Breast epithelium (tissue), 4 donors: ENCODE measurements at regions not wholly inside any gene's neighbourhood (a gene's known extent, or its start where the extent isn't known, plus 50 kb on each side); places are given as distances from the start of the nearest gene placed in this dataset.

Source experiments
- DNase-seq, 2 donors: peaks; one replicate each; pipeline ENCODE4 v3.0.0-alpha.2; 2019; ENCODE audit warnings: low spot score in 2 of 2
- H3K27ac ChIP-seq, 2 donors: fragments of 200-600 bp; sonication (generic) in 1 of 2; one replicate each; pipeline ENCODE4 v1.5.1; 2016 to 2019; ENCODE audit warnings: mild to moderate bottlenecking in 1 of 2
- H3K27me3 ChIP-seq, 2 donors: fragments of 200-600 bp; sonication (generic) in 1 of 2; one replicate each; pipeline versions ENCODE4 v1.5.1 to v1.6.0; 2017 to 2019; ENCODE audit warnings: control low read depth in 1 of 2, mild to moderate bottlenecking in 1 of 2
- H3K36me3 ChIP-seq: fragments of 200-600 bp; one replicate; pipeline ENCODE4 v1.5.1; 2019
- H3K4me1 ChIP-seq, 2 donors: fragments of 200-600 bp; sonication (generic); one replicate each; pipeline ENCODE4 v1.5.1; 2016 to 2019; ENCODE audit warnings: control low read depth in 1 of 2
- H3K4me3 ChIP-seq, 3 donors: fragments of 200-600 bp; sonication (generic); 1 replicate in 2 of 3; 2 replicates in 1 of 3; pipeline ENCODE4 v1.5.1; 2016 to 2019; ENCODE audit warnings: mild to moderate bottlenecking in 3 of 3, moderate library complexity in 2 of 3
- H3K9me3 ChIP-seq, 2 donors: fragments of 200-600 bp; sonication (generic) in 1 of 2; one replicate each; pipeline ENCODE4 v1.5.1; 2016 to 2019; ENCODE audit warnings: control low read depth in 1 of 2
- POLR2A ChIP-seq: fragments of 450-650 bp; IDR thresholded peaks from one replicate; pipeline ENCODE4 v1.6.1; 2016; ENCODE audit warnings: antibody characterized with exemption, mild to moderate bottlenecking, moderate library complexity
- POLR2AphosphoS5 ChIP-seq, 3 donors: sonication (generic); formaldehyde crosslinking; IDR thresholded peaks; one replicate each; pipeline ENCODE4 v1.6.1; 2017; ENCODE audit warnings: antibody characterized with exemption in 3 of 3
- intact Hi-C: fragments of 100-400 bp; cut with DNase I; formaldehyde crosslinking; loops from one replicate; pipeline ENCODE4 v1.15.1; 2023; ENCODE audit warnings: low total_unique reads
- TF ChIP-seq, protein P1 (sequence below), 3 donors: fragments of 450-650 bp; IDR thresholded peaks; one replicate each; pipeline ENCODE4 v1.5.1; 2016 to 2017; ENCODE audit warnings: antibody characterized with exemption in 3 of 3, mild to moderate bottlenecking in 3 of 3, moderate library complexity in 3 of 3

DNA sequence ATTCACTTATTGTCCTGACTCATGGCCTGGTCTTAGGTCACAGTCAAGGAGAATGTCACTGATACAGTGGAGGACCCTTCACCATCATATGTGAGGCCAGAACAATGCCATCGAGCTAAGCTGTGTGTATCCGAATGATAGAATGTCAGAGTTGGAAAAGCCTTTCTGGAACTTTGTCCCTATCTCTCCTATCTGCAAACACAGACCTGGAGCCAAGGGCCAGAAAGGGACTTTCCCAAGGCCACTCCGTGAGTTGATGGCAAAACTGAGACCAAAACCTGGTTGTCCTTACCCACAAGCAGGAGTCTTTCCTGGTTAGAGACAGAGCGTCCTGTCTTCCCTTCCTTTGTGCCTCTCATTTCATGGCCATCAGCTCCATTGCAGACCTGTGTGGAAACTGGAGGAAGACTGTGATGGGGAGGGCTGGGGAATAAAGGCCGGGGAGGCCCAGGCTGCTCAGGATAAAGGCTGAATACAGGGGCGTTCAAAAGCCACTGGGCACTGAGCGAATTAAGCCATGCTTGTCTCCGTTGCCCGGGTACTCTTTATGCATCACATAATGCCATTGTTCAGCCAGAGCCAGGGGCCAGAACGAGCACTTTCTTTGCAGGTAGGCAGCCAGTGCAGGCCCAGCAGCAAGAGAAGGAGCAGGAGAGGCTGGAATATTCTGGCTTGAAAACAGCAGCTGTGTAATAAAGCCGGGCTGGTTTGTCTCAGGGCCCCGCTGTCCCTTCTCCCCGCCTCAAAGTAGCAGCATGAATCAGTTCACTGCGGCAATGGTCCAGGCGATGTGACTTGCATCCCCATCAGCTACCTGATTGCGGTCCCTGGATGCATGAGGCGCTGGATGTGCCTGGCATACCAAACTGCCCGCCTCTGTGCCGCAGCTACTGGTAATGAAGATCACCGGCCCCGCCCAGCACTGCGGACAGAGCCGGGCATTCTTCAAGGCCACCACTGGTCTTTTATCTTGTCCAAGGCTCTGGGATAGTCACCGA is 143.0 kb downstream of the RPS24 start:
- DNase-seq = no peak
- no peak overlapping the region for H3K4me3 ChIP-seq
- no peaks in the 10 kb centered on the region for H3K9me3 ChIP-seq
- TF ChIP-seq POLR2AphosphoS5 (IDR thresholded peaks at IDR 0.05) (no peak), POLR2A (no peak)
- TF ChIP-seq, protein P1, sequence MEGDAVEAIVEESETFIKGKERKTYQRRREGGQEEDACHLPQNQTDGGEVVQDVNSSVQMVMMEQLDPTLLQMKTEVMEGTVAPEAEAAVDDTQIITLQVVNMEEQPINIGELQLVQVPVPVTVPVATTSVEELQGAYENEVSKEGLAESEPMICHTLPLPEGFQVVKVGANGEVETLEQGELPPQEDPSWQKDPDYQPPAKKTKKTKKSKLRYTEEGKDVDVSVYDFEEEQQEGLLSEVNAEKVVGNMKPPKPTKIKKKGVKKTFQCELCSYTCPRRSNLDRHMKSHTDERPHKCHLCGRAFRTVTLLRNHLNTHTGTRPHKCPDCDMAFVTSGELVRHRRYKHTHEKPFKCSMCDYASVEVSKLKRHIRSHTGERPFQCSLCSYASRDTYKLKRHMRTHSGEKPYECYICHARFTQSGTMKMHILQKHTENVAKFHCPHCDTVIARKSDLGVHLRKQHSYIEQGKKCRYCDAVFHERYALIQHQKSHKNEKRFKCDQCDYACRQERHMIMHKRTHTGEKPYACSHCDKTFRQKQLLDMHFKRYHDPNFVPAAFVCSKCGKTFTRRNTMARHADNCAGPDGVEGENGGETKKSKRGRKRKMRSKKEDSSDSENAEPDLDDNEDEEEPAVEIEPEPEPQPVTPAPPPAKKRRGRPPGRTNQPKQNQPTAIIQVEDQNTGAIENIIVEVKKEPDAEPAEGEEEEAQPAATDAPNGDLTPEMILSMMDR (IDR thresholded peaks at IDR 0.05) = no peak
- H3K27me3 ChIP-seq = no peaks in the 10 kb centered on the region
- intact Hi-C loops = no loop called here
- no peaks in the 10 kb centered on the region for H3K36me3 ChIP-seq
- no peak overlapping the region for H3K27ac ChIP-seq
- H3K4me1 ChIP-seq = no peaks in the 10 kb centered on the region

DNA sequence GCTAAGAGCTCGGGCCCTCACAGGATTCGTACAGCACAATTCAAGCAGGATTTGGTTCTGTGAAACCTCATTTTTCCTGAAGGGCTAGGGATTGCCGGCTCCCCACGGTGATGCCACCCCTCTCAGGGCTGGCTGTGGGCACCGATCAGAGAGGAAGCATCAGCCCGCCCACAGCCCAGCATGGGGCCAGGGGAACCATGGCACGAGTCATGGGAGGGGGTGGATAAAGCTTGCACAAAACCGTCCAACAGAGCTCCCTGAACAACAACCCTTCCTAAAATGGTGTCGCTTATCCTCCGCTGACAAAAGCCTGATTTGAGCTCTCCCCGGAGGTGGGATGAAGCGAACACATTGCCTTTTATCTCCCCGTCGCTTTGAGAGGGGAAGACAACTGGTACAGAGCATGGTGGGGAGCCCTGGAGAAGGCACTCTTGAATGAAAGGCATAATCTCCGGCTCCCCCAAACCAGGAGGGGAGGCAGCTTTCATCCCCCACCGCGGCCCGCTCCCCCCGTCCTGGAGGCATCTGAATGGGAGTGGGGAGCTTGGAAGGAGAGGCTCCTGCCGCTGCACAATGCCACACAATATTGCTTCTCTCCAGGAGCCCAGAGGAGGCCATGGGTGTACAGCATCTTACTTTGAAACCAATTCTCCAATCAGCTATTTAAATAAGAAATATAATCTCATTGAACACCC is 144.0 kb downstream of the RPS24 start:
- Histone ChIP-seq H3K9me3 (no peaks in the 10 kb centered on the region), H3K4me1 (no peaks in the 10 kb centered on the region), H3K27ac (no peak overlapping the region), H3K36me3 (no peaks in the 10 kb centered on the region), H3K27me3 (no peaks in the 10 kb centered on the region), H3K4me3 (no peak overlapping the region)
- intact Hi-C loops = no loop called here
- TF ChIP-seq, protein P1 (IDR thresholded peaks at IDR 0.05) = no peak
- TF ChIP-seq POLR2A (no peak), POLR2AphosphoS5 (IDR thresholded peaks at IDR 0.05) (no peak)
- DNase-seq = no peak

DNA sequence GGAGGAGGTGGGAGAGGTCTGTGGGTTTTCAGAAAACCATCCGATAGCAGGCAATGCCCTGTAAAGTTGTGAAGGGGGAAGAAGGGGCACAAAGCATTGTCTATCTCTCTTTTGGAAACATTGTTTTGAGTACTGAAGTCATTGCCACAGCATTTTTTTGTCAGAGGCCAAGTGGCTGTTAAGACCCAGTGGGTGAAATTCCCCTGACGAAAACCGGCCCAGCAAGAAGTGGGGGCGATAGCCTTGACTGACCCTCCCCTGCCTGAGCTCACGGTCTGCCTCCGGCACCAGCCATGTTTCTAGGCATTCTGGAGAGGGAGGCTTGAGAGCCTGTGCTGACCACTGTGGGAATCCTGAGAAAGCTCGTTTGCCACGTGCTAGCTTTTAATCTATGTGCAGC is 144.7 kb downstream of the RPS24 start:
- Histone ChIP-seq H3K4me1 (no peaks in the 10 kb centered on the region), H3K9me3 (no peaks in the 10 kb centered on the region), H3K27ac (no peak overlapping the region), H3K36me3 (no peaks in the 10 kb centered on the region), H3K27me3 (no peaks in the 10 kb centered on the region), H3K4me3 (no peak overlapping the region)
- DNase-seq = no peak
- intact Hi-C loops = no loop called here
- TF ChIP-seq, protein P1 (IDR thresholded peaks at IDR 0.05) = no peak

DNA sequence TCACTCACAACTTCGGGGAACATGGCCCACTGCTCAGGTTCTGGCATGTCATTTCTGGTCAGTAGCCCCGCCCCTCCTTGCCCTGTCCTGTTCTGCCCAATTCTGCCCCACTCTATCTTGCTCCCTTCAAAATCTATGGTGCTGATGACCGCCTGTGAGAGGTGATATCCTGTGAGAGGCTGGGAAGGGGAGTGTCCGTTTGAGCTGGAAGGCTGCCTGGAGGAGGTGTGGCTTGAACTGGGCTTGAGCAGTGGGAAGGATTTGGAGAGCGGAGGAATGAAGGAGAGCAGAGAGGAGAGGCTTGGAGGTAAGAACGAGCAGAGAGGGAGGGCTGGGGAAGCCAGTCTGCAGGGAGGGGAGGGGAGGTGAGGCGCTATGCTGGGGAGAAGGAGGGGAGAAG is 145.3 kb downstream of the RPS24 start:
- intact Hi-C loops = no loop called here
- Histone ChIP-seq H3K9me3 (no peaks in the 10 kb centered on the region), H3K4me3 (no peak overlapping the region), H3K4me1 (no peaks in the 10 kb centered on the region), H3K27ac (no peak overlapping the region), H3K27me3 (no peaks in the 10 kb centered on the region), H3K36me3 (no peaks in the 10 kb centered on the region)
- TF ChIP-seq POLR2A (no peak), POLR2AphosphoS5 (IDR thresholded peaks at IDR 0.05) (no peak)
- TF ChIP-seq, protein P1 (IDR thresholded peaks at IDR 0.05) = no peak
- no peak for DNase-seq
